WTC11 (cell line): ENCODE measurements at regions not wholly inside any gene's neighbourhood (a gene's known extent, or its start where the extent isn't known, plus 50 kb on each side); places are given as distances from the start of the nearest gene placed in this dataset.

ENCODE experiments used
- ATAC-seq: fragments of 200-7000 bp; cut with Tn5 transposase; 2 replicates; pipeline ENCODE4 v1.10.0; 2021; ENCODE audit warnings: mild to moderate bottlenecking, moderate library complexity
- CTCF ChIA-PET: fragments of 300-600 bp; sonication (Branson Sonifier 250); formaldehyde crosslinking; loops from one replicate; lab custom pipeline; 2021; ENCODE audit warnings: antibody characterized with exemption; lab: Charles Lee
- POLR2A ChIA-PET: fragments of 350-600 bp; sonication (Branson Sonifier 250); formaldehyde crosslinking; loops from one replicate; lab custom pipeline; 2021; ENCODE audit warnings: antibody characterized with exemption; lab: Charles Lee
- DNase-seq: peaks from one replicate; pipeline ENCODE4 v3.0.0; 2021; ENCODE audit warnings: low spot score
- H3K27ac Mint-ChIP-seq: 2 replicates; pipeline ENCODE4 v1.8.0; 2021; ENCODE audit warnings: mixed read lengths
- H3K27me3 Mint-ChIP-seq: 2 replicates; pipeline ENCODE4 v1.8.0; 2021; ENCODE audit warnings: low read depth, mild to moderate bottlenecking, moderate library complexity, mixed read lengths
- H3K36me3 Mint-ChIP-seq: 2 replicates; pipeline ENCODE4 v1.8.0; 2021; ENCODE audit warnings: mixed read lengths
- H3K4me1 Mint-ChIP-seq: 2 replicates; pipeline ENCODE4 v1.8.0; 2022; ENCODE audit warnings: mixed read lengths
- H3K4me3 Mint-ChIP-seq: 2 replicates; pipeline ENCODE4 v1.8.0; 2021; ENCODE audit warnings: mild to moderate bottlenecking, moderate library complexity, mixed read lengths
- H3K9me3 Mint-ChIP-seq: 2 replicates; pipeline ENCODE4 v1.8.0; 2021; ENCODE audit warnings: mixed read lengths
- AR ChIP-seq: fragments of 250-450 bp; sonication (Bioruptor Pico); IDR thresholded peaks from 2 replicates; pipeline ENCODE4 v1.9.0; 2021; ENCODE audit warnings: mild to moderate bottlenecking
- CBFB ChIP-seq: sonication (generic); formaldehyde crosslinking; IDR thresholded peaks from 2 replicates; pipeline ENCODE4 v1.8.1; 2022; ENCODE audit warnings: mild to moderate bottlenecking, low read depth, missing genetic modification reagents
- CREB1 ChIP-seq: sonication (generic); formaldehyde crosslinking; IDR thresholded peaks from 2 replicates; pipeline ENCODE4 v1.8.0; 2023; ENCODE audit warnings: mild to moderate bottlenecking, missing genetic modification reagents
- CTCF ChIP-seq: fragments of 200-600 bp; IDR thresholded peaks from 2 replicates; pipeline ENCODE4 v1.8.0; 2022; ENCODE audit warnings: antibody characterized with exemption
- ELF4 ChIP-seq: sonication (generic); formaldehyde crosslinking; IDR thresholded peaks from 2 replicates; pipeline ENCODE4 v1.8.1; 2022; ENCODE audit warnings: low read depth, mild to moderate bottlenecking, moderate library complexity, missing genetic modification reagents
- ERG ChIP-seq: fragments of 250-450 bp; sonication (Bioruptor Pico); IDR thresholded peaks from 2 replicates; pipeline ENCODE4 v1.8.0; 2021; ENCODE audit warnings: mild to moderate bottlenecking
- FOXP1 ChIP-seq: sonication (generic); formaldehyde crosslinking; IDR thresholded peaks from 2 replicates; pipeline ENCODE4 v1.8.0; 2022; ENCODE audit warnings: missing genetic modification reagents, mild to moderate bottlenecking, moderate library complexity, borderline replicate concordance
- GRHL2 ChIP-seq: fragments of 250-450 bp; sonication (Bioruptor Pico); IDR thresholded peaks from 2 replicates; pipeline ENCODE4 v1.8.0; 2022; ENCODE audit warnings: mild to moderate bottlenecking, moderate library complexity; ENCODE audit not compliant: insufficient replicate concordance, severe bottlenecking
- HMGXB4 ChIP-seq: sonication (generic); formaldehyde crosslinking; IDR thresholded peaks from 2 replicates; pipeline ENCODE4 v1.8.1; 2023; ENCODE audit warnings: mild to moderate bottlenecking, moderate library complexity, missing genetic modification reagents
- IRF1 ChIP-seq: sonication (generic); formaldehyde crosslinking; IDR thresholded peaks from 2 replicates; pipeline ENCODE4 v1.8.0; 2023; ENCODE audit warnings: missing genetic modification reagents
- JAZF1 ChIP-seq: fragments of 250-450 bp; sonication (Bioruptor Pico); IDR thresholded peaks from 2 replicates; pipeline ENCODE4 v1.9.0; 2021; ENCODE audit warnings: moderate library complexity, mild to moderate bottlenecking, inconsistent platforms
- MAX ChIP-seq: sonication (generic); formaldehyde crosslinking; IDR thresholded peaks from 2 replicates; pipeline ENCODE4 v1.8.0; 2022; ENCODE audit warnings: mild to moderate bottlenecking, missing genetic modification reagents
- MLX ChIP-seq: sonication (generic); formaldehyde crosslinking; IDR thresholded peaks from 2 replicates; pipeline ENCODE4 v1.8.1; 2023; ENCODE audit warnings: mild to moderate bottlenecking, missing genetic modification reagents, moderate library complexity
- NFATC4 ChIP-seq: fragments of 250-450 bp; sonication (Bioruptor Pico); IDR thresholded peaks from 2 replicates; pipeline ENCODE4 v1.9.0; 2021; ENCODE audit warnings: mild to moderate bottlenecking
- NR3C1 ChIP-seq: sonication (generic); formaldehyde crosslinking; conservative IDR thresholded peaks from 2 replicates; pipeline ENCODE4 v1.8.1; 2023; ENCODE audit warnings: low read depth, mild to moderate bottlenecking, missing genetic modification reagents
- PRRX2 ChIP-seq: fragments of 250-450 bp; sonication (Bioruptor Pico); IDR thresholded peaks from 2 replicates; pipeline ENCODE4 v1.8.0; 2021; ENCODE audit warnings: mild to moderate bottlenecking
- SMAD4 ChIP-seq: sonication (generic); formaldehyde crosslinking; IDR thresholded peaks from 2 replicates; pipeline ENCODE4 v1.8.0; 2022; ENCODE audit warnings: mild to moderate bottlenecking, missing genetic modification reagents
- SOX15 ChIP-seq: fragments of 250-450 bp; sonication (Bioruptor Pico); IDR thresholded peaks from 2 replicates; pipeline ENCODE4 v1.9.0; 2021; ENCODE audit warnings: mild to moderate bottlenecking
- SP1 ChIP-seq: sonication (generic); formaldehyde crosslinking; conservative IDR thresholded peaks from 2 replicates; pipeline ENCODE4 v1.8.1; 2022; ENCODE audit warnings: missing genetic modification reagents
- TP53 ChIP-seq: sonication (generic); formaldehyde crosslinking; IDR thresholded peaks from 2 replicates; pipeline ENCODE4 v1.8.1; 2023; ENCODE audit warnings: mild to moderate bottlenecking, missing genetic modification reagents
- ZNF121 ChIP-seq: sonication (generic); formaldehyde crosslinking; IDR thresholded peaks from 2 replicates; pipeline ENCODE4 v1.8.0; 2023; ENCODE audit warnings: missing genetic modification reagents
- ZNF263 ChIP-seq: sonication (generic); formaldehyde crosslinking; IDR thresholded peaks from 2 replicates; pipeline ENCODE4 v1.8.1; 2022; ENCODE audit warnings: low read depth, mild to moderate bottlenecking, moderate library complexity, missing genetic modification reagents
- ZNF317 ChIP-seq: sonication (generic); formaldehyde crosslinking; IDR thresholded peaks from 2 replicates; pipeline ENCODE4 v1.8.1; 2023; ENCODE audit warnings: low read depth, mild to moderate bottlenecking, moderate library complexity, missing genetic modification reagents, borderline replicate concordance
- ZNF423 ChIP-seq: fragments of 250-450 bp; sonication (Bioruptor Pico); IDR thresholded peaks from 2 replicates; pipeline ENCODE4 v2.1.2; 2022; ENCODE audit warnings: mild to moderate bottlenecking, moderate library complexity
- ZSCAN18 ChIP-seq: fragments of 250-450 bp; sonication (Bioruptor Pico); IDR thresholded peaks from 2 replicates; pipeline ENCODE4 v2.1.2; 2022; ENCODE audit warnings: mild to moderate bottlenecking, moderate library complexity

DNA sequence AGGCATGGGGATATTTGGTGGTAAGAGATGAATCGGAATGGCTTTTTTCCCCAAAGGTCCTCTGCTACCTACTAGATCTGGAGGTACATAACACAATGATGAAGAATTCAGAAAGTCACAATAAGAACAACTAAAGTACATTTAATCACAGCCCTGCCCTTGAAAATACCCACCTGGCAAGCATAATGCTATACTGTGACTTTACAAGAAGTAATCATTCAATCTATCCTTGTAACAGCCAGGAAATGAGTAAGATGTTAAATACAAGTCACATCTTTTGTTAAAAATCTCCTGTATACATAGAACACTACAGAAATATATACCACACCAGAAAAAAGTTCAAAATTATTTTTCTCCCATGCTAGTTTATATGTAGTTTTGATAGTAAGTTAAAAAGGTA is 108.3 kb upstream of the ABCB5 start:
- H3K27ac Mint-ChIP-seq: no peak overlapping the region
- ATAC-seq: no peak
- ChIA-PET POLR2A (no interaction called here), CTCF (interaction anchor here (0.7 to 1.4 kb wide), 3 partner anchors 8 to 91 kb away, joined by 3 to 26 read pairs (median 3); no protein-coding TSS in a partner anchor)
- no peaks in the 10 kb centered on the region for H3K27me3 Mint-ChIP-seq
- no peak for DNase-seq
- no peaks in the 10 kb centered on the region for H3K9me3 Mint-ChIP-seq
- TF ChIP-seq ZNF263 (CRISPR knock-in tag): no peak
- no peak for TF ChIP-seq SMAD4
- TF ChIP-seq GRHL2 (CRISPR knock-in tag): no peak
- TF ChIP-seq FOXP1 (CRISPR knock-in tag): no peak
- TF ChIP-seq ZNF317 (CRISPR knock-in tag): no peak
- no peak for TF ChIP-seq AR
- TF ChIP-seq CTCF: no peak
- no peak for TF ChIP-seq SP1 (CRISPR knock-in tag)
- no peak for TF ChIP-seq TP53 (CRISPR knock-in tag)
- no peak for TF ChIP-seq ZNF121 (CRISPR knock-in tag)
- TF ChIP-seq ELF4 (CRISPR knock-in tag): no peak
- TF ChIP-seq CBFB (CRISPR knock-in tag): no peak
- no peak for TF ChIP-seq MLX (CRISPR knock-in tag)
- no peak overlapping the region for H3K4me3 Mint-ChIP-seq
- H3K4me1 Mint-ChIP-seq: peaks cover 9% of the 10 kb centered on the region; the same call in 1 of the 2 replicates
- H3K36me3 Mint-ChIP-seq: no peaks in the 10 kb centered on the region

DNA sequence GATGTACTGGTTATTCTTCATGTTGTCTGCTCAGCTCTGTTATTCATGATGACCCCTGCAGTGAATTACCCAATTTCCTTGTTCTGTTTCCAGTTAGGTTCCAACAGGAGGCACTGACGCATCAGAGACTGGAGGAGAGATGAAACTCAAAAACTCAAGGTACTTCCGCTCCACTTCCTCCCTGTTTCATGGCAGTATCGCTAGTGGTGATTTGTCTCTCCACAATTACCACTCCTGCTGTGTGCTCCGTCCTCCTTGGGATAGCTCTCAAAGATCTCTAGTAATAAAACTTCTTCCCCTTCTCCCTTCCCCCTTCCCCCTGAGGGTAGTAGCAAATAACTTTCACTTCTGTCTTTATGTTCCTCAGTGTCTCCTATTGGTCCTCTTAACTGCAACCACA is 107.4 kb upstream of the ABCB5 start:
- H3K4me3 Mint-ChIP-seq: no peak overlapping the region
- ChIA-PET CTCF (interaction anchor here (0.6 to 1.4 kb wide), 6 partner anchors 9 to 760 kb away, joined by 3 to 26 read pairs (median 3); no protein-coding TSS in a partner anchor), POLR2A (no interaction called here)
- H3K4me1 Mint-ChIP-seq: peaks cover 9% of the 10 kb centered on the region; the same call in 1 of the 2 replicates
- ATAC-seq (peak; percentile 68), DNase-seq (no peak)
- no peaks in the 10 kb centered on the region for H3K27me3 Mint-ChIP-seq
- H3K27ac Mint-ChIP-seq: no peak overlapping the region
- H3K36me3 Mint-ChIP-seq: no peaks in the 10 kb centered on the region
- H3K9me3 Mint-ChIP-seq: no peaks in the 10 kb centered on the region
- TF ChIP-seq ERG (CRISPR knock-in tag) (no peak), ZNF317 (CRISPR knock-in tag) (no peak), MLX (CRISPR knock-in tag) (no peak), CREB1 (CRISPR knock-in tag) (no peak), HMGXB4 (no peak), ZSCAN18 (CRISPR knock-in tag) (no peak), IRF1 (no peak), SOX15 (no peak), NFATC4 (CRISPR knock-in tag) (no peak), JAZF1 (no peak), NR3C1 (CRISPR knock-in tag) (no peak), ZNF423 (CRISPR knock-in tag) (no peak), PRRX2 (no peak), MAX (CRISPR knock-in tag) (no peak)
